RWPE1 (cell line): ENCODE measurements at regions not wholly inside any gene's neighbourhood (a gene's known extent, or its start where the extent isn't known, plus 50 kb on each side); places are given as distances from the start of the nearest gene placed in this dataset.

Experiments used
- CTCF ChIA-PET: fragments of 350-600 bp; sonication (Branson Sonifier 250); formaldehyde crosslinking; extraction: SDS; loops from one replicate; lab custom pipeline; 2021; lab: Yijun Ruan, JAX
- POLR2A ChIA-PET: fragments of 400-600 bp; formaldehyde crosslinking; extraction: SDS; loops from one replicate; lab custom pipeline; 2020; ENCODE audit warnings: antibody characterized with exemption; ENCODE audit not compliant: low non-redundant PET; lab: Yijun Ruan, JAX
- DNase-seq: peaks from one replicate; pipeline ENCODE4 v3.0.0; 2012; ENCODE audit warnings: low spot score
- H3K27ac ChIP-seq: fragments of 450-650 bp; 2 replicates; pipeline ENCODE4 v1.5.1; 2017
- CTCF ChIP-seq: fragments of 450-650 bp; conservative IDR thresholded peaks from 2 replicates; pipeline ENCODE4 v1.5.1; 2017; ENCODE audit warnings: low read depth, mild to moderate bottlenecking

- ChIA-PET CTCF (interaction anchor here (0.6 to 1.9 kb wide), 4 partner anchors 11 to 165 kb away, joined by 3 to 8 read pairs (median 4); no protein-coding TSS in a partner anchor), POLR2A (no interaction called here)
- no peak for DNase-seq
- peak overlapping the region; percentile 56; the same call in 1 of the 2 replicates for H3K27ac ChIP-seq
- TF ChIP-seq CTCF = no peak
These were observed 70.9 kb downstream of the NAV1 start for GRCh38 chr1:201609661-201610318.

- ChIA-PET POLR2A (no interaction called here), CTCF (interaction anchor here (0.7 kb wide), 1 partner anchor 59 kb away, joined by 3 read pairs; no protein-coding TSS in a partner anchor)
- peak overlapping the region; percentile 32 for H3K27ac ChIP-seq
- TF ChIP-seq CTCF = no peak
- DNase-seq = no peak
These were observed 71.9 kb downstream of the NAV1 start for GRCh38 chr1:201610858-201611257.

- CTCF ChIA-PET = no interaction called here
- no peak for TF ChIP-seq CTCF
- POLR2A ChIA-PET = no interaction called here
These were observed 73.7 kb downstream of the NAV1 start for GRCh38 chr1:201612645-201613044.

GRCh38 chr1:201614262-201615015 is 75.5 kb downstream of the NAV1 start:
- POLR2A ChIA-PET = no interaction called here
- CTCF ChIA-PET = interaction anchor here (0.7 kb wide), 1 partner anchor 34 kb away, joined by 3 read pairs; no protein-coding TSS in a partner anchor
- H3K27ac ChIP-seq = peak overlapping the region; percentile 36
- TF ChIP-seq CTCF = no peak
- DNase-seq = peak; percentile 58

More at GRCh38 chr1:201612645-201613044, 73.7 kb downstream of the NAV1 start:
- DNase-seq = no peak
- no peak overlapping the region for H3K27ac ChIP-seq

DNA sequence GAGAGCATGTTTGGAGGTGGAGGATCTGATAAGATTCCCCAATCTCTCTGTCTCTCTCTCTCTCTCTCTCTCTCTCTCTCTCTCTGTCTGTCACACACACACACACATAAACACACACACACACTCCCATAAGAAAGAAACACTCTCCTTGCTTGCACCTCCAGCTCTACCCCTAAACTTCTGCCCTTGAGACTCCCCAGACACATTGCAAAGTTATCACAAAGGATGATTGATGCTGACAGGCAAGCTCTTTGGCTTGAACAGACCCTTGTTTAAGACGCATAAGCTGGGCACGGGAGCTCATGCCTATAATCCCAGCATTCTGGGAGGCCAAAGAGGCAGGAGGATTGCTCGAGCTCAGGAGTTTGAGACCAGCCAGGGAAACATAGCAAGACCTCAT is 78.2 kb downstream of the NAV1 start:
- ChIA-PET POLR2A (no interaction called here), CTCF (interaction anchor here (1.3 to 1.6 kb wide), 2 partner anchors 9 to 57 kb away, joined by 3 to 4 read pairs; no protein-coding TSS in a partner anchor)
- no peak for TF ChIP-seq CTCF
- H3K27ac ChIP-seq = no peak overlapping the region
- DNase-seq = no peak

- ChIA-PET CTCF (interaction anchor here (0.6 to 1.6 kb wide), 5 partner anchors 10 to 414 kb away, joined by 3 to 4 read pairs (median 3); no protein-coding TSS in a partner anchor), POLR2A (no interaction called here)
- no peak for TF ChIP-seq CTCF
- no peak for DNase-seq
- no peak overlapping the region for H3K27ac ChIP-seq
These were observed 79.5 kb downstream of the NAV1 start for GRCh38 chr1:201618389-201618788.
